ENCODE measurements at regions not wholly inside any gene's neighbourhood (a gene's known extent, or its start where the extent isn't known, plus 50 kb on each side); places are given as distances from the start of the nearest gene placed in this dataset.
"Not testable (repeated sequence)": the region's sequence is repeated elsewhere in the genome, so short reads cannot be mapped to it uniquely, and the experiment has no call there.

DNA sequence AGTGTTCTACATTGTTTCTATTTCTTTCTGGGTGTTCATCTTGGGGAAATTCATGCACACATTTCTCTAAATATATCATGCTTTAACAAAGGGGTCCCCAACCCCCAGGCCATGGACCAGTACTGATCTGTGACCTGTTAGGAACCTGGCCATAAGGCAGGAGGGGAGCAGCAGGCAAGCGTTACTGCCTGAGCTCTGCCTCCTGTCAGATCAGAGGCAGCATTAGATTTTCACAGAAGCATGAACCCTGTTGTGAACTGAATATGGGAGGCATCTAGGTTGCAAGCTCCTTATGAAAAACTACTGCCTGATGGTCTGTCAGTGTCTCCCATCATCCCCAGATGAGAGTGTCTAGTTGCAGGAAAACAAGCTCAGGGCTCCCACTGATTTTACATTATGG is 270.0 kb downstream of the AGTPBP1 start:
- Histone ChIP-seq H3K9me2 (replicated peaks; ENCODE audit: low read length) (no peaks in the 10 kb centered on the region), H3K4me2 (ENCODE audit: low read length) (no peak overlapping the region), H3K79me2 (ENCODE audit: low read length) (no peaks in the 10 kb centered on the region), H3K36me3 (ENCODE audit: low read depth, low read length) (no peaks in the 10 kb centered on the region), H4K20me1 (ENCODE audit: low read length) (no peaks in the 10 kb centered on the region), H2AFZ (ENCODE audit: low read length) (no peak overlapping the region), H3K9me3 (ENCODE audit: low read length) (no peaks in the 10 kb centered on the region), H3F3A (ENCODE audit: low read length, unreplicated experiment) (no peaks in the 10 kb centered on the region), H3K9ac (ENCODE audit: low read length) (no peak overlapping the region), H3K27me3 (ENCODE audit: low read length) (0 out of 2 replicates have a peak, but pooled peaks cover 11% of the 10 kb centered on the region), H3K4me1 (ENCODE audit: insufficient read depth, low read length) (no peaks in the 10 kb centered on the region), H3K27ac (ENCODE audit: low read length) (no peak overlapping the region), H3K4me3 (ENCODE audit: low read length) (no peak overlapping the region)
- CTCF ChIA-PET, result no interaction called here
- POLR2A ChIA-PET (ENCODE audit: unreplicated experiment), result no interaction called here
- DNase-seq (no peak), ATAC-seq (no peak)
- intact Hi-C loops (cut with micrococcal nuclease), result no loop called here
- BruUV-seq (replicated peaks), result no TSS peak
- TF ChIP-seq, protein P1, sequence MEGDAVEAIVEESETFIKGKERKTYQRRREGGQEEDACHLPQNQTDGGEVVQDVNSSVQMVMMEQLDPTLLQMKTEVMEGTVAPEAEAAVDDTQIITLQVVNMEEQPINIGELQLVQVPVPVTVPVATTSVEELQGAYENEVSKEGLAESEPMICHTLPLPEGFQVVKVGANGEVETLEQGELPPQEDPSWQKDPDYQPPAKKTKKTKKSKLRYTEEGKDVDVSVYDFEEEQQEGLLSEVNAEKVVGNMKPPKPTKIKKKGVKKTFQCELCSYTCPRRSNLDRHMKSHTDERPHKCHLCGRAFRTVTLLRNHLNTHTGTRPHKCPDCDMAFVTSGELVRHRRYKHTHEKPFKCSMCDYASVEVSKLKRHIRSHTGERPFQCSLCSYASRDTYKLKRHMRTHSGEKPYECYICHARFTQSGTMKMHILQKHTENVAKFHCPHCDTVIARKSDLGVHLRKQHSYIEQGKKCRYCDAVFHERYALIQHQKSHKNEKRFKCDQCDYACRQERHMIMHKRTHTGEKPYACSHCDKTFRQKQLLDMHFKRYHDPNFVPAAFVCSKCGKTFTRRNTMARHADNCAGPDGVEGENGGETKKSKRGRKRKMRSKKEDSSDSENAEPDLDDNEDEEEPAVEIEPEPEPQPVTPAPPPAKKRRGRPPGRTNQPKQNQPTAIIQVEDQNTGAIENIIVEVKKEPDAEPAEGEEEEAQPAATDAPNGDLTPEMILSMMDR (conservative IDR thresholded peaks at IDR 0.05; ENCODE audit: low read depth, low read length), result no peak
- TF ChIP-seq EZH2phosphoT487 (IDR thresholded peaks at IDR 0.05; ENCODE audit: borderline replicate concordance, low read length) (no peak), EZH2 (IDR thresholded peaks at IDR 0.05; ENCODE audit: low read length, unreplicated experiment) (no peak)

DNA sequence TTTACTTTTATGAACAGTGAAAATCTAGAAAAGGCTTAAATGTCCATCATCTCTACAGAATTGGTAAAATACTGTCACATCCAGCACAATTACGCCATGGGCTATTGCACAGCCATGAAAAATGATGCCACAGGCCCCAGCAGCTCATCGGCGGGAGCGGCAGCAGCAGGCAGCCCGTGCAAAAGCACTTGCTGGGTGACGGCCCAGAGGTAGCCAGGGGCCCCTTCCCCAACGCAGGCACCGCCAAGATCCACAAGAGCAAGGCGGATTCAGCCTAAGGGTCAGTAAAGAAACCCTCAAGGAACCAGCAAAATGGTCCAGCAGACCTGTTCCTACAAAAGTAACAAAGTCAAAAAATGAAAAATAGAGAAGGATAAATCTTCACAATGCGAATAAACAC is 272.7 kb downstream of the AGTPBP1 start:
- H3K4me2 ChIP-seq (ENCODE audit: low read length), result no peak overlapping the region
- H3K27ac ChIP-seq (ENCODE audit: low read length), result no peak overlapping the region
- no peaks in the 10 kb centered on the region for H3F3A ChIP-seq (ENCODE audit: low read length, unreplicated experiment)
- no peaks in the 10 kb centered on the region for H3K79me2 ChIP-seq (ENCODE audit: low read length)
- POLR2A ChIA-PET (ENCODE audit: unreplicated experiment), result no interaction called here
- no peaks in the 10 kb centered on the region for H3K9me3 ChIP-seq (ENCODE audit: low read length)
- no peaks in the 10 kb centered on the region for H3K36me3 ChIP-seq (ENCODE audit: low read depth, low read length)
- H2AFZ ChIP-seq (ENCODE audit: low read length), result no peak overlapping the region
- no peaks in the 10 kb centered on the region for H3K9me2 ChIP-seq (replicated peaks; ENCODE audit: low read length)
- H3K4me1 ChIP-seq (ENCODE audit: insufficient read depth, low read length), result no peaks in the 10 kb centered on the region
- DNase-seq (no peak), ATAC-seq (no peak)
- H3K4me3 ChIP-seq (ENCODE audit: low read length), result no peak overlapping the region
- intact Hi-C loops (cut with micrococcal nuclease), result no loop called here
- BruUV-seq (replicated peaks), result no TSS peak
- H4K20me1 ChIP-seq (ENCODE audit: low read length), result no peaks in the 10 kb centered on the region
- no peak overlapping the region for H3K9ac ChIP-seq (ENCODE audit: low read length)
- 0 out of 2 replicates have a peak, but pooled peaks cover 11% of the 10 kb centered on the region for H3K27me3 ChIP-seq (ENCODE audit: low read length)
- no peak for TF ChIP-seq EZH2 (IDR thresholded peaks at IDR 0.05; ENCODE audit: low read length, unreplicated experiment)
- TF ChIP-seq, protein P1 (conservative IDR thresholded peaks at IDR 0.05; ENCODE audit: low read depth, low read length), result no peak
- CTCF ChIA-PET, result no interaction called here

GRCh38 chr9:85466834-85467233 is 274.9 kb downstream of the AGTPBP1 start:
- no peak overlapping the region for H3K4me2 ChIP-seq (ENCODE audit: low read length)
- no peaks in the 10 kb centered on the region for H3K9me3 ChIP-seq (ENCODE audit: low read length)
- H3K4me1 ChIP-seq (ENCODE audit: insufficient read depth, low read length), result no peaks in the 10 kb centered on the region
- DNase-seq, result no peak
- H3K27ac ChIP-seq (ENCODE audit: low read length), result no peak overlapping the region
- BruUV-seq (replicated peaks), result no TSS peak
- TF ChIP-seq EZH2phosphoT487 (IDR thresholded peaks at IDR 0.05; ENCODE audit: borderline replicate concordance, low read length) (no peak), EZH2 (IDR thresholded peaks at IDR 0.05; ENCODE audit: low read length, unreplicated experiment) (no peak)
- TF ChIP-seq, protein P1 (conservative IDR thresholded peaks at IDR 0.05; ENCODE audit: low read depth, low read length), result no peak
- H3K79me2 ChIP-seq (ENCODE audit: low read length), result no peaks in the 10 kb centered on the region
- ChIA-PET CTCF (no interaction called here), POLR2A (ENCODE audit: unreplicated experiment) (no interaction called here)
- H3F3A ChIP-seq (ENCODE audit: low read length, unreplicated experiment), result no peaks in the 10 kb centered on the region
- H3K9me2 ChIP-seq (replicated peaks; ENCODE audit: low read length), result no peaks in the 10 kb centered on the region
- no peak overlapping the region for H2AFZ ChIP-seq (ENCODE audit: low read length)
- ATAC-seq, result no peak
- H3K4me3 ChIP-seq (ENCODE audit: low read length), result no peak overlapping the region
- H4K20me1 ChIP-seq (ENCODE audit: low read length), result no peaks in the 10 kb centered on the region
- intact Hi-C loops (cut with micrococcal nuclease), result no loop called here
- H3K9ac ChIP-seq (ENCODE audit: low read length), result no peak overlapping the region
- 0 out of 2 replicates have a peak, but pooled peaks cover 11% of the 10 kb centered on the region for H3K27me3 ChIP-seq (ENCODE audit: low read length)
- H3K36me3 ChIP-seq (ENCODE audit: low read depth, low read length), result no peaks in the 10 kb centered on the region

DNA sequence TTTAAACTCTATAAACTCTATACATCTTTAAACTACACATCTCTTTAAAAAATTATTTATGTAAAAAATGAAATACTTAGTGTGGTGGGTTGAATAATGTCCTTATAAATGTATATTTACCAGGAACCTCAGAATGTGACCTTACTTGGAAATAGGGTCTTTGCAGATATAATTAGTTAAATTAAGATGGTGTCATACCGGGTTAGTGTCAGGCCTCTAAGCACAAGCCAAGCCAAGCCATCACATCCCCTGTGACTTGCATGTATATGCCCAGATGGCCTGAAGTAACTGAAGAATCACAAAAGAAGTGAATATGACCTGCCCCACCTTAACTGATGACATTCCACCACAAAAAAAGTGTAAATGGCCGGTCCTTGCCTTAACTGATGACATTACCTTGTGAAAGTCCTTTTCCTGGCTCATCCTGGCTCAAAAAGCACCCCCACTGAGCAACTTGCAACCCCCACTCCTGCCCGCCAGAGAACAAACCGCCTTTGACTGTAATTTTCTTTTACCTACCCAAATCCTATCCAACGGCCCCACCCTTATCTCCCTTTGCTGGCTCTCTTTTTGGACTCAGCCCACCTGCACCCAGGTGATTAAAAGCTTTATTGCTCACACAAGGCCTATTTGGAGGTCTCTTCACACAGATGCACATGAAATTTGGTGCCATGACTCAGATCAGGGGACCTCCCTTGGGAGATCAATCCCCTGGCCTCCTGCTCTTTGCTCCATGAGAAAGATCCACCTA is 283.5 kb downstream of the AGTPBP1 start:
- H2AFZ ChIP-seq (ENCODE audit: low read length); H3K27me3 ChIP-seq (ENCODE audit: low read length); H3K36me3 ChIP-seq (ENCODE audit: low read depth, low read length); BruUV-seq (replicated peaks); H3K9me3 ChIP-seq (ENCODE audit: low read length); H4K20me1 ChIP-seq (ENCODE audit: low read length); ATAC-seq; CTCF ChIA-PET; POLR2A ChIA-PET (ENCODE audit: unreplicated experiment); H3K9me2 ChIP-seq (replicated peaks; ENCODE audit: low read length); H3F3A ChIP-seq (ENCODE audit: low read length, unreplicated experiment); DNase-seq; H3K9ac ChIP-seq (ENCODE audit: low read length); H3K4me3 ChIP-seq (ENCODE audit: low read length); intact Hi-C loops (cut with micrococcal nuclease); H3K79me2 ChIP-seq (ENCODE audit: low read length); H3K4me1 ChIP-seq (ENCODE audit: insufficient read depth, low read length); H3K27ac ChIP-seq (ENCODE audit: low read length); H3K4me2 ChIP-seq (ENCODE audit: low read length): not testable (repeated sequence)

All from PC-3 (cell line).